Upper lobe of right lung (tissue), 1 donor: ENCODE measurements at regions not wholly inside any gene's neighbourhood (a gene's known extent, or its start where the extent isn't known, plus 50 kb on each side); places are given as distances from the start of the nearest gene placed in this dataset.

ENCODE experiments used
- ATAC-seq: fragments of 200-7000 bp; cut with Tn5 transposase; one replicate; pipeline ENCODE4 v1.9.1; 2020; ENCODE audit warnings: mild to moderate bottlenecking, moderate library complexity
- DNase-seq: peaks from one replicate; pipeline ENCODE4 v3.0.0-alpha.2; 2020
- H3K27ac ChIP-seq: fragments of 200-600 bp; one replicate; pipeline ENCODE4 v1.8.0; 2022
- H3K27me3 ChIP-seq: fragments of 200-600 bp; one replicate; pipeline ENCODE4 v1.8.0; 2022; ENCODE audit warnings: mild to moderate bottlenecking
- H3K36me3 ChIP-seq: fragments of 200-600 bp; one replicate; pipeline ENCODE4 v1.8.0; 2022
- H3K4me1 ChIP-seq: fragments of 200-600 bp; one replicate; pipeline ENCODE4 v1.8.0; 2022
- H3K4me3 ChIP-seq: fragments of 200-600 bp; one replicate; pipeline ENCODE4 v1.8.0; 2022; ENCODE audit warnings: mild to moderate bottlenecking
- H3K9me3 ChIP-seq: fragments of 200-600 bp; one replicate; pipeline ENCODE4 v1.8.0; 2022
- CTCF ChIP-seq: fragments of 200-600 bp; IDR thresholded peaks from one replicate; pipeline ENCODE4 v1.8.0; 2022; ENCODE audit warnings: antibody characterized with exemption
- intact Hi-C: fragments of 100-400 bp; cut with DNase I; formaldehyde crosslinking; loops from one replicate; pipeline ENCODE4 v1.11.0; 2022
- donor health status: DM: no; HTN: yes; CAD: no; lungs with severe emphysema.

GRCh38 chr5:51669095-51669494 lies 285.8 kb downstream of the ISL1 start:
- Histone ChIP-seq H3K9me3 (no peaks in the 10 kb centered on the region), H3K27ac (no peak overlapping the region), H3K27me3 (no peaks in the 10 kb centered on the region), H3K4me3 (no peak overlapping the region), H3K36me3 (no peaks in the 10 kb centered on the region), H3K4me1 (no peaks in the 10 kb centered on the region)
- intact Hi-C loops, result no loop called here
- TF ChIP-seq CTCF, result no peak
- ATAC-seq, result no peak
- DNase-seq, result no peak

GRCh38 chr5:51678330-51678729 lies 295.1 kb downstream of the ISL1 start:
- Histone ChIP-seq H3K9me3 (no peaks in the 10 kb centered on the region), H3K27me3 (no peaks in the 10 kb centered on the region), H3K27ac (no peak overlapping the region), H3K4me1 (no peaks in the 10 kb centered on the region), H3K36me3 (no peaks in the 10 kb centered on the region), H3K4me3 (no peak overlapping the region)
- no peak for TF ChIP-seq CTCF
- DNase-seq (no peak), ATAC-seq (no peak)
- intact Hi-C loops, result no loop called here

- Histone ChIP-seq H3K27me3 (no peaks in the 10 kb centered on the region), H3K27ac (no peak overlapping the region), H3K4me3 (no peak overlapping the region), H3K4me1 (no peaks in the 10 kb centered on the region), H3K9me3 (no peaks in the 10 kb centered on the region), H3K36me3 (no peaks in the 10 kb centered on the region)
- ATAC-seq (no peak), DNase-seq (no peak)
- no peak for TF ChIP-seq CTCF
- intact Hi-C loops, result no loop called here
Observed at GRCh38 chr5:51679286-51679685, 296.0 kb downstream of the ISL1 start.

GRCh38 chr5:51684794-51685355 lies 301.6 kb downstream of the ISL1 start:
- Histone ChIP-seq H3K27ac (no peak overlapping the region), H3K27me3 (no peaks in the 10 kb centered on the region), H3K4me3 (no peak overlapping the region), H3K4me1 (no peaks in the 10 kb centered on the region), H3K9me3 (no peaks in the 10 kb centered on the region), H3K36me3 (no peaks in the 10 kb centered on the region)
- DNase-seq (no peak), ATAC-seq (no peak)
- intact Hi-C loops, result no loop called here
- no peak for TF ChIP-seq CTCF

- ATAC-seq (no peak), DNase-seq (no peak)
- H3K4me1 ChIP-seq, result no peaks in the 10 kb centered on the region
- no peaks in the 10 kb centered on the region for H3K9me3 ChIP-seq
- H3K27ac ChIP-seq, result no peak overlapping the region
- H3K27me3 ChIP-seq, result no peaks in the 10 kb centered on the region
- no peak for TF ChIP-seq CTCF
- no peak overlapping the region for H3K4me3 ChIP-seq
- no peaks in the 10 kb centered on the region for H3K36me3 ChIP-seq
- intact Hi-C loops, result no loop called here
Observed at GRCh38 chr5:51685419-51685818, 302.2 kb downstream of the ISL1 start.

GRCh38 chr5:51686622-51687021 lies 303.4 kb downstream of the ISL1 start:
- DNase-seq, result no peak
- no peak overlapping the region for H3K27ac ChIP-seq
- ATAC-seq, result no peak
- H3K36me3 ChIP-seq, result no peaks in the 10 kb centered on the region
- no peak for TF ChIP-seq CTCF
- no peak overlapping the region for H3K4me3 ChIP-seq
- H3K9me3 ChIP-seq, result no peaks in the 10 kb centered on the region
- H3K4me1 ChIP-seq, result no peaks in the 10 kb centered on the region
- intact Hi-C loops, result no loop called here
- H3K27me3 ChIP-seq, result no peaks in the 10 kb centered on the region
